HG03565 (cell line): ENCODE measurements at regions not wholly inside any gene's neighbourhood (a gene's known extent, or its start where the extent isn't known, plus 50 kb on each side); places are given as distances from the start of the nearest gene placed in this dataset.

ENCODE experiments used
- ATAC-seq: cut with Tn5 transposase; IDR thresholded peaks from one replicate; pipeline ENCODE4 v1.9.1; 2021; ENCODE audit warnings: mild to moderate bottlenecking, moderate library complexity; ENCODE audit not compliant: unreplicated experiment

GRCh38 chr13:78029901-78030300 is 111.3 kb upstream of the EDNRB start:
- no peak for ATAC-seq

GRCh38 chr13:78028960-78029359 is 110.3 kb upstream of the EDNRB start:
- no peak for ATAC-seq

DNA sequence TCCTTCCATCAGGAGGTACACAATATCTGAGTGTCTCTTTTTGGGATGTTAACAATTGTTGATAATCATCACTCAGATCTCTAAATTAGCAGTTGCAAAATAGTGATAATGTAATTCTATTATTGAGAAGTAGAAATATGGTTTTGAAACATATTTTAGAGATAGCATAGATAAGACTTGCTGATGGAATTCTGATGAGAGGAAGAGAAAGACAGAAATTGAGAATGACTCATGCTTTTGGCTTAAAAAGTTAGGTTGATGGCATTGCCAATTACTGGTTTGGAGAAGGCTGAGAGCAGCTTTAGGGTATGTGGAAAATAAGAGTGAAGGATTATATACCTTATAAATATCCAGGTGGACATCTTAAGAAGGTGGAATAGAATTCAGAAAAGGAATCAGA is 106.4 kb upstream of the EDNRB start:
- no peak for ATAC-seq

- ATAC-seq: peak; percentile 100
Measured at GRCh38 chr13:78022164-78022877, 103.7 kb upstream of the EDNRB start.

DNA sequence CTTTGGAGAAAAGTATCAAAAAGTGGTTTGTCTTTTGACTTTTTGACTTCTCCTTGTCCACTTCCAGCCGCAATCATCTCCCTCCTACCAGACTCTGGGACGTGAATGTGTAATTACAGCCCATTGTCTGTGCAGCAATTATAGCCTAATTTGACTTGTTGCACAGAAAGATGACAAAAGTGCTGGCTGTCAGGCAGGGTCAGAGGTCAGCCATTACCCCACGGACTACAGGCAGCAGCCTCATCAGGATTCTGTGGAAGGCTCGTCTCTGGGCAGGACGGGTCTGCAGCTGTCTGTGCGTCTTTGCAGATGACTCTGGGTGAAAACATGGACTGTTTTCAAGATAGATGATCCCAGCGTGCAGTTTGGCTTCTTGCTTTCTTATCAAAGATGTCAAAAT is 102.2 kb upstream of the EDNRB start:
- no peak for ATAC-seq

DNA sequence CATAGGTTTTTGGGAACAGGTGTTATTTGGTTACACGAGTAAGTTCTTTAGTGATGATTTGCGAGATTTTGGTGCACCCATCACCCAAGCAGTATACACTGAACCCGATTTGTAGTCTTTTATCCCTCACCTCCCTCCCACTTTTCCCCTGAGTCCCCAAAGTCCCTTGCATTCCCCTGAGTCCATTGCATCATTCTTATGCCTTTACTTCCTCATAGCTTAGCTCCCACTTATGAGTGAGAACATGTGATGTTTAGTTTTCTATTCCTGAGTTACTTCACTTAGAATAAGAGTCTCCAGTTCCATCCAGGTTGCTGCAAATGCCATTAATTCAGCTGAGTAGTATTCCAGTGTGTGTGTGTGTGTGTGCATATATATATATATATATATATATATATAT is 97.2 kb upstream of the EDNRB start:
- ATAC-seq: no peak

DNA sequence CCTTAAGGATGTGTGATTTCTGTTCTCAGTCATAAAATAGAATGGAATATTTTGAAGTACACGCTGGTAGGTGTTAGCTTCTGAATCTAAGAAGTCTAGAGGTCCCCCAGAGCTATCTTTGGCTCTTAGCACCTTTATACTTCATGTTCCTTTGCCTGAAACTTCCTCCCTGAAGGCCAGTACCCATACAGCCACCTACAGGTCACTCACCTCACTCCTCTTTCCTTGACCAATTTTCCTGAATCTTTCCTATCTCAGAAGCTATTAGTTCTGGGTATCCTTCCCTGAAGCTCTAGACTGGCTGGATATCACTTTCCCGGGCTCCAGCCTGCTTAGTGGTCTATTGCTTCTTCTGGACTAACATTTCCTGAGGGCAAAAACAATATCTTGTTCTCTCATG is 93.4 kb upstream of the EDNRB start:
- ATAC-seq: no peak

DNA sequence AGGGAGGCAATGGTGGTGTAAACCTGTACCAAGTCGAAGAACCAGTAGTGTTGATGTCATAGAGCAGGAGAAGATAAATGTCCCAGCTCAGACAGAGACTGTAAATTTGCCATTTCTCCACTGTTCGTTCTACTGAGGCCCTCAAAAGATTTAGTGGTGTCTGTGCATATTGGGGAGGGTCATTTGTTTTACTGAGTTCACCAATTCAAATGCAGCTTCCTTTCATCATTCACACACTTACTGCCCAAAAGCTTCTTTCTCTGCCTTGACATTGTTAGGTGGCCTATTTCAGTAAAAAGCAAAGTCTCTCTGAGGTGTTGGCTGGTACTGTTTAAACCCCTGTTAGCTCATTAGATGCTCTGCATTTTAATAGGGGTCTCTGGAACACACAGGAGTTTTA is 86.2 kb upstream of the EDNRB start:
- ATAC-seq: no peak

- ATAC-seq: no peak
Measured at GRCh38 chr13:77999746-78000145, 81.1 kb upstream of the EDNRB start.

GRCh38 chr13:77994166-77994565 is 75.5 kb upstream of the EDNRB start:
- ATAC-seq: no peak

GRCh38 chr13:77991003-77991402 is 72.4 kb upstream of the EDNRB start:
- no peak for ATAC-seq

DNA sequence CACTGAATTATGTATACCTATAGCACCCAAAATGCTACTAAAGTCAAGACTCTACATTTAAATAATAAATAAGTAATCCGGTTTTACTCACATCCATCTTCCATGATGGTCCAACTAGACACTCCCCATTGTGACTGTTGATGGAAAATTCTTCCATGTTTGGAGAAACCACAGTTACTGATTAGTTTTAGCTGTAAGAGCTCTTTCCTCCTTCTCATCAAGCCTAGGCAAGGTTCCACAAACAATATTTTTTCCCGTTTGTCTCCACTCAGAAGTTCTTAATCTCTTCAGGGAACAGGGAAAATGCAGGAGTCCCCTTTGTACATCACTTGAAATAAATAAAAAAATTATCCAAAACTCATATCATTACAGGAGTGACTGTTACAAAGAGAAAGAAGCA is 70.7 kb upstream of the EDNRB start:
- ATAC-seq: no peak

DNA sequence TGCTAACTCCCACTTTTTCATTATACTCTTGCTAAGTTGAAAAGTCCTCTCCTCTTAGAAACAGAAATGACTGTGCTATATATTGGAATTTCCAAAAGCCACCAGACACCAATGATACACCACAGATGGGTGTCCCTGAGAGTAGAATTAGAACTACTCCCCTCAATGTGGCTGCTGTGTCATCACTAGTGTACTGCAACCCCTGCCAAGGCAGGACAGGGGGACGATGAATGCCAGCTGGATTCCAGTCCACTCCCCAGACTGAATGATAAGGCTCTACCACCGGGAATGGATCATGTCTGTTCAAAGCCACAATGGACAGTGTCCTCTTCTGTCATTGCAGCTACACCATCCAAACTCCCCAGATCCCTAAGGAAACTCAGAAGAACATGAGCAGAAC is 69.7 kb upstream of the EDNRB start:
- no peak for ATAC-seq

DNA sequence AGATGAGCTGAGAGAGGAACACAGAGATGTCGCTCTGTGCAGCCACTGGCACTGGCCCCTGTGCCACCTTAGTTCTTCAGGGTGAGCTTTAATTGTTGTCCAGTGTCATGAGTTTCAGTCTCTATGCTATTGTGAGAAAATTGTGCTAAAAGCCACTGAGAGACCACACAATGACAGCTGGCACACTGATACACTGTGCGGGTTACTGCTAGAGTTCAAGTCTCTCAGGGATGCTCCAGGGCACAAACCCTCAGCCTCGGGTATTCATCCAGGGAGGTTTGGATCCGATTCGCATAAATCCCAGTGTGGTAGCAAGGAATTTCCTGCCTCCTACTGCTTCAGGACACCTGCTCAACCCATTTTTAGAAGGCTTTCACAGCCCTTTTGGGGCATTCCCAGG is 68.1 kb upstream of the EDNRB start:
- no peak for ATAC-seq

DNA sequence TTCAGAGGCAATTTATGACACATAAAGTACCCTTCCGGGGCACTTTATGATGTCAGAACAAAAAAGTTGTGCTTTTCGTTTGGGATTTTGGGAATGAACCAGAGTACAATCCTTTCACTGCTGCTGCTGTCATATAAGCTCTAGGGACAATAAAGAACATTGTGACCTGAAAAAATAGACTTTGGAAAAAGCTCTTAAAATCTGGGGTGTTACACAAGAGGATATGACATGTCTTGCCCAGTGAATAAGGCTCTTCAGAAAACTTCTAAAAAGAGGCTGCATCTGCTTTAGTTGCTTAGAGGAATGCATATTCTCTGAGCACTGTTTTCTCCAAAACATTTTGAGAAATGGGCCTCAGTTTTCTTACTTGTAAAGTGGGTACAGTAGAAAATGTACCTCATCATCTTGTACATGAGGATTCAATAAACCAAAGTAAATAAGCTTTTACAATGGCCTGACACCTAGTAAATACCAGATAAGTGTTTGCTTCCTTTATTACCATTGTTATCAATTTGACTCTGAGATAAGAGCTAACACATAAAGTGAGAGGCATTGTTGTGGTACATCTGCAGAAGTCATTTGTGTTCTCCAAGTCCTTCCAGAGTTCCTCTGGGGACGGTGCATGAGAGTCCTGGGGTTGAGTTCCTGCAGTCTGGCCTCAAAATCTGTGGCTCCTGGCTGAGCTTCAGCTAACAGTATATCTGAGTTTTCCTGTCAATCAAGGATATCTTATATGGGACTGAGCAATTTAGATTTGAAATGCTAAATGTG is 67.4 kb upstream of the EDNRB start:
- no peak for ATAC-seq

GRCh38 chr13:77981281-77981881 is 62.8 kb upstream of the EDNRB start:
- ATAC-seq: no peak

GRCh38 chr13:77980592-77980991 is 62.0 kb upstream of the EDNRB start:
- no peak for ATAC-seq

DNA sequence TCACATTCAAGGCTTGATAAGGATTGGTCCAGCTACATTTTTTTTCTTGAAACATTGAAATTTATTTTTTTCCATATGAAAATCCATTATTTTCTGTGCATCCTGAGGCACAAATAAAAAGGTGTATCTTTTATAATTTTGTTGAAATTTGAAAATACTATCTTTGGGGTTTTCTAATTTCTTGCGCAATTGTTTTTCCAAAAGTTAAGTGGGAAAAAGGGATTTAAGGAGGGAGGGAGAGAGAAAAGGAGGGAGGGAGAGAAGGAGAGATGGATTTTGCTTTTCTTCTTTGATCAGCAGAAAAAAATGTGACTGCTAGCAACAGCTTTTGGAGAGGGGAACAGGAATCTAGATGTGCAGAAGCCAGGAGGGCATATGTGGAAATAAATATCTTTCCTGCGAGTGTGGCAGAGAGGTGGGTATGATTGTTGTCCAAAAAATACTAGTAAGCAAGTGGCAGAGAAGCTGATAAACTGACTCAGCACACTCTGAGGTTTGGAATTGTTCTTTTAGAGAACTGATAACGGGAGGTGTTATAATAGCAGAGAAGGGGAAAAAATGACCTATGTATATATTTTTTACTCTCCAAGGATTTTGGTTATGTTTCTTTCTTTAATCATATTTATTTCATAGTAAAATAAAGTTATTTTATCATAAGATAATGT is 61.2 kb upstream of the EDNRB start:
- no peak for ATAC-seq

DNA sequence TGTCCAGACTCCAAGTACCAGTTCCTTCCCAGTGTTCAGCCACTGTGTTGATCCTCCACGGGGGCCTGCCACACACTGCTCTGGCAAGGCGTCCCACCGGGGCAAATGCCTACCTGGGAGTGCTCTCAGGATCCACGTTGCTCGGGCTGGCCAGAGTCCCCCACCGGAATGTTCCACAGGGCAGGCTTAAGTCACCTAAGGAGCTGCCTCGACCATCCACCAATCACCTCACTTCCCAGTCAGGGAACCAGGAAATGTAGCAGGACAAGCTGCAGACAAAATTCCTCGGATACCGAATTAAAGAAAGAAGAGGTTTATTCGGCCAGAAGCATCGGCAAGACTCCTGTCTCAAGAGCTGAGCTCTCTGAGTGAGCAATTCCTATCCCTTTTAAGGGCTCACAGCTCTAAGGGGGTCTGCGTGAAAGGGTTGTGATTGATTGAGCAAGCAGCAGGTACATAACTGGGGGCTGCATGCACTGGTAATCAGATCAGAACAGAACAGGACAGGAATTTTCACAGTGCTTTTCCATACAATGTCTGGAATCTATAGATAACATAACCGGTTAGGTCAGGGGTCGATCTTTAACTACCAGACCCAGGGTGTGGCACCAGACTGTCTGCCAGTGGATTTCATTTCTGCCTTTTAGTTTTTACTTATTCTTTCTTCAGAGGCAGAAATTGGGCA is 56.9 kb upstream of the EDNRB start:
- ATAC-seq: no peak

DNA sequence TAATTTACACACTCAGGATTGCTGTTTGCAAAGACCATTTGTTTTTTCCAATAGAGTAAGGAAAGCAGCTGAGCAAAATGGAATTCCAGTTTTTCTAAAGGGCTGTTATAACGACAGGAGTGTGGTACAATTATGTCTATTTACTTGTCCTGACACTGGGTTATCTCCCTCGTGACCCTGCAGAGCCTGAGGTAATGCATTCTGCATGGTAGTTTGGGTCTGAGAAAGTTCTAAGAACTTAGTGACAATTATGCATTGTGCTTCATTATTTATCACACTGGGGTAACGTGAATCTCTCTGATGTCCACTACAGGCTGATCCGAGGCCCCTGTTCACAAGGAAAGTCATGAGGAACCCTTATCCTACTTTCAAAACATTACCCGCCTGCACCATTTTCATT is 50.7 kb upstream of the EDNRB start:
- ATAC-seq: no peak
